DND-41 (cell line): ENCODE measurements at regions not wholly inside any gene's neighbourhood (a gene's known extent, or its start where the extent isn't known, plus 50 kb on each side); places are given as distances from the start of the nearest gene placed in this dataset.

Source experiments
- ATAC-seq: fragments of 200-7000 bp; cut with Tn5 transposase; 3 replicates; pipeline ENCODE4 v1.9.1; 2021; ENCODE audit warnings: low read depth; ENCODE audit not compliant: insufficient read depth
- DNase-seq: peaks from one replicate; pipeline ENCODE4 v3.0.0-alpha.2; 2020
- H2AFZ ChIP-seq: 2 replicates; pipeline ENCODE4 v1.6.0; 2012; ENCODE audit warnings: low read depth, low read length
- H3K27ac ChIP-seq: 2 replicates; pipeline ENCODE4 v1.5.1; 2012; ENCODE audit warnings: low read length, inconsistent platforms
- H3K27me3 ChIP-seq: fragments of 200-600 bp; sonication (generic); 2 replicates; pipeline ENCODE4 v1.6.0; 2012; ENCODE audit warnings: low read length, mild to moderate bottlenecking, inconsistent platforms; ENCODE audit not compliant: insufficient read depth, poor library complexity
- H3K36me3 ChIP-seq: 2 replicates; pipeline ENCODE4 v1.5.1; 2012; ENCODE audit warnings: low read length, inconsistent platforms; ENCODE audit not compliant: insufficient read depth
- H3K4me1 ChIP-seq: 2 replicates; pipeline ENCODE4 v1.5.1; 2012; ENCODE audit warnings: mild to moderate bottlenecking, low read length; ENCODE audit not compliant: insufficient read depth
- H3K4me2 ChIP-seq: 2 replicates; pipeline ENCODE4 v1.6.0; 2012; ENCODE audit warnings: mild to moderate bottlenecking, moderate library complexity, low read length, inconsistent platforms; ENCODE audit not compliant: insufficient read depth
- H3K4me3 ChIP-seq, 2 experiments: fragments of 200-600 bp in 1 of 2; shearing (Covaris generic) in 1 of 2; 2 replicates each; pipeline ENCODE4 v1.5.1; 2012 to 2016; ENCODE audit warnings: inconsistent platforms in 2 of 2, low read length in 2 of 2, mild to moderate bottlenecking in 2 of 2, low read depth in 1 of 2, moderate library complexity in 1 of 2
- H3K79me2 ChIP-seq: 2 replicates; pipeline ENCODE4 v1.6.0; 2012; ENCODE audit warnings: low read length, inconsistent platforms; ENCODE audit not compliant: insufficient read depth
- H3K9ac ChIP-seq: 2 replicates; pipeline ENCODE4 v1.6.0; 2012; ENCODE audit warnings: low read depth, mild to moderate bottlenecking, inconsistent platforms, low read length, moderate library complexity
- H3K9me3 ChIP-seq: 2 replicates; pipeline ENCODE4 v1.5.1; 2012; ENCODE audit warnings: low read length, moderate library complexity, mild to moderate bottlenecking, inconsistent platforms; ENCODE audit not compliant: insufficient read depth, severe bottlenecking
- H4K20me1 ChIP-seq: 2 replicates; pipeline ENCODE4 v1.6.0; 2012; ENCODE audit warnings: low read length; ENCODE audit not compliant: insufficient read depth
- CTCF ChIP-seq: IDR thresholded peaks from 2 replicates; pipeline ENCODE4 v1.5.1; 2012; ENCODE audit warnings: borderline replicate concordance, low read length, moderate library complexity, mild to moderate bottlenecking; ENCODE audit not compliant: poor library complexity, severe bottlenecking; ENCODE audit errors: extremely low read depth
- EZH2 ChIP-seq: IDR thresholded peaks from 3 replicates; pipeline ENCODE4 v1.6.1; 2012; ENCODE audit warnings: borderline replicate concordance, low read depth, mild to moderate bottlenecking, moderate library complexity, low read length, inconsistent platforms; ENCODE audit not compliant: severe bottlenecking

GRCh38 chrX:23570674-23571343 is 96.5 kb upstream of the PRDX4 start:
- H3K4me1 ChIP-seq: no peaks in the 10 kb centered on the region
- no peaks in the 10 kb centered on the region for H4K20me1 ChIP-seq
- no peak overlapping the region for H3K27ac ChIP-seq
- no peak overlapping the region for H2AFZ ChIP-seq
- no peak overlapping the region for H3K4me2 ChIP-seq
- H3K9ac ChIP-seq: no peak overlapping the region
- H3K79me2 ChIP-seq: no peaks in the 10 kb centered on the region
- H3K27me3 ChIP-seq: no peaks in the 10 kb centered on the region
- H3K9me3 ChIP-seq: no peaks in the 10 kb centered on the region
- ATAC-seq (no peak), DNase-seq (no peak)
- TF ChIP-seq EZH2: no peak
- TF ChIP-seq CTCF: no peak
- H3K36me3 ChIP-seq: no peaks in the 10 kb centered on the region
- no peak overlapping the region for H3K4me3 ChIP-seq

GRCh38 chrX:23575281-23575680 is 92.0 kb upstream of the PRDX4 start:
- DNase-seq: no peak
- no peak for ATAC-seq
- no peak overlapping the region for H3K4me3 ChIP-seq
- no peaks in the 10 kb centered on the region for H3K27me3 ChIP-seq
- TF ChIP-seq CTCF: no peak
- no peak for TF ChIP-seq EZH2
- H2AFZ ChIP-seq: no peak overlapping the region
- no peaks in the 10 kb centered on the region for H4K20me1 ChIP-seq
- no peak overlapping the region for H3K9ac ChIP-seq
- no peak overlapping the region for H3K4me2 ChIP-seq
- no peaks in the 10 kb centered on the region for H3K9me3 ChIP-seq
- H3K27ac ChIP-seq: no peak overlapping the region
- no peaks in the 10 kb centered on the region for H3K4me1 ChIP-seq
- H3K36me3 ChIP-seq: no peaks in the 10 kb centered on the region
- H3K79me2 ChIP-seq: no peaks in the 10 kb centered on the region

- Histone ChIP-seq H3K4me2 (no peak overlapping the region), H3K79me2 (no peaks in the 10 kb centered on the region), H3K27ac (no peak overlapping the region), H3K9ac (no peak overlapping the region), H2AFZ (no peak overlapping the region), H3K27me3 (no peaks in the 10 kb centered on the region), H3K36me3 (no peaks in the 10 kb centered on the region), H3K4me3 (no peak overlapping the region), H3K4me1 (no peaks in the 10 kb centered on the region), H4K20me1 (no peaks in the 10 kb centered on the region), H3K9me3 (no peaks in the 10 kb centered on the region)
- no peak for TF ChIP-seq EZH2
- TF ChIP-seq CTCF: no peak
- no peak for ATAC-seq
- no peak for DNase-seq
These were observed 89.2 kb upstream of the PRDX4 start for GRCh38 chrX:23578079-23578478.
